Left kidney (tissue), 1 donor: ENCODE measurements at regions not wholly inside any gene's neighbourhood (a gene's known extent, or its start where the extent isn't known, plus 50 kb on each side); places are given as distances from the start of the nearest gene placed in this dataset.

Experiments
- DNase-seq: peaks from one replicate; pipeline ENCODE4 v3.0.0-alpha.2; 2013

- DNase-seq, result no peak
Observed at GRCh38 chr9:93829271-93830011, 125.7 kb downstream of the BARX1 start.

GRCh38 chr9:93828331-93829097 is 126.6 kb downstream of the BARX1 start:
- DNase-seq, result no peak

- DNase-seq, result peak; percentile 66
Observed at GRCh38 chr9:93827545-93828330, 127.4 kb downstream of the BARX1 start.

GRCh38 chr9:93826905-93827544 is 128.1 kb downstream of the BARX1 start:
- DNase-seq, result no peak

GRCh38 chr9:93826209-93826608 is 128.9 kb downstream of the BARX1 start:
- no peak for DNase-seq

- no peak for DNase-seq
Observed at GRCh38 chr9:93825348-93826115, 129.6 kb downstream of the BARX1 start.

- no peak for DNase-seq
Observed at GRCh38 chr9:93824386-93825294, 130.5 kb downstream of the BARX1 start.

GRCh38 chr9:93823245-93824072 is 131.7 kb downstream of the BARX1 start:
- no peak for DNase-seq

- no peak for DNase-seq
Observed at GRCh38 chr9:93822229-93822628, 132.9 kb downstream of the BARX1 start.

- DNase-seq, result no peak
Observed at GRCh38 chr9:93821307-93821703, 133.8 kb downstream of the BARX1 start.

- DNase-seq, result no peak
Observed at GRCh38 chr9:93820667-93821306, 134.4 kb downstream of the BARX1 start.

- no peak for DNase-seq
Observed at GRCh38 chr9:93819905-93820304, 135.2 kb downstream of the BARX1 start.

GRCh38 chr9:93818827-93819472 is 136.2 kb downstream of the BARX1 start:
- DNase-seq, result no peak

GRCh38 chr9:93818237-93818636 is 136.9 kb downstream of the BARX1 start:
- DNase-seq, result no peak

- no peak for DNase-seq
Observed at GRCh38 chr9:93815677-93816076, 139.5 kb downstream of the BARX1 start.

- no peak for DNase-seq
Observed at GRCh38 chr9:93815135-93815534, 140.0 kb downstream of the BARX1 start.

- no peak for DNase-seq
Observed at GRCh38 chr9:93814077-93814956, 140.8 kb downstream of the BARX1 start.
